ENCODE measurements at regions not wholly inside any gene's neighbourhood (a gene's known extent, or its start where the extent isn't known, plus 50 kb on each side); places are given as distances from the start of the nearest gene placed in this dataset.

- H3K27ac ChIP-seq: no peak overlapping the region
- DNase-seq: no peak
- CTCF ChIA-PET: no interaction called here
- H3K4me3 ChIP-seq: no peak overlapping the region
- TF ChIP-seq CTCF (conservative IDR thresholded peaks at IDR 0.05) (no peak), EZH2 (IDR thresholded peaks at IDR 0.05; ENCODE audit: low read depth) (no peak)
- no peaks in the 10 kb centered on the region for H3K9me2 ChIP-seq (ENCODE audit: insufficient read depth)
- H3K4me1 ChIP-seq (replicated peaks; ENCODE audit: insufficient read depth): no peaks in the 10 kb centered on the region
- H3K9me3 ChIP-seq (ENCODE audit: insufficient read depth, low read depth): 0 out of 2 replicates have a peak, but pooled peaks cover 3% of the 10 kb centered on the region
- POLR2A ChIA-PET (ENCODE audit: unreplicated experiment): no interaction called here
- no peaks in the 10 kb centered on the region for H3K27me3 ChIP-seq (ENCODE audit: insufficient read depth, low read depth)
- H4K20me1 ChIP-seq (ENCODE audit: insufficient read depth): no peaks in the 10 kb centered on the region
- no peak overlapping the region for H2AFZ ChIP-seq
- H3F3A ChIP-seq (ENCODE audit: insufficient read depth, low read depth): no peaks in the 10 kb centered on the region
- H3K36me3 ChIP-seq (ENCODE audit: low read depth): no peaks in the 10 kb centered on the region
- no peaks in the 10 kb centered on the region for H3K79me2 ChIP-seq (ENCODE audit: low read depth)
- no peak overlapping the region for H3K4me2 ChIP-seq
- intact Hi-C loops (cut with micrococcal nuclease; ENCODE audit: unreplicated experiment): no loop called here
- BruUV-seq (replicated peaks): no TSS peak
These were observed 191.4 kb upstream of the VRK2 start for GRCh38 chr2:57855212-57855611.

GRCh38 chr2:57859755-57860154 is 186.9 kb upstream of the VRK2 start:
- Histone ChIP-seq H3K4me1 (replicated peaks; ENCODE audit: insufficient read depth) (peaks cover 17% of the 10 kb centered on the region), H3K27me3 (ENCODE audit: insufficient read depth, low read depth) (no peaks in the 10 kb centered on the region), H3K79me2 (ENCODE audit: low read depth) (no peaks in the 10 kb centered on the region), H3K36me3 (ENCODE audit: low read depth) (no peaks in the 10 kb centered on the region), H3K4me2 (no peak overlapping the region), H3K27ac (no peak overlapping the region), H3F3A (ENCODE audit: insufficient read depth, low read depth) (no peaks in the 10 kb centered on the region), H3K4me3 (no peak overlapping the region), H3K9me3 (ENCODE audit: insufficient read depth, low read depth) (0 out of 2 replicates have a peak, but pooled peaks cover 3% of the 10 kb centered on the region), H4K20me1 (ENCODE audit: insufficient read depth) (no peaks in the 10 kb centered on the region), H3K9me2 (ENCODE audit: insufficient read depth) (no peaks in the 10 kb centered on the region), H2AFZ (no peak overlapping the region)
- peak in 1 of 2 experiments; percentile 9 for DNase-seq
- CTCF ChIA-PET: no interaction called here
- intact Hi-C loops (cut with micrococcal nuclease; ENCODE audit: unreplicated experiment): no loop called here
- POLR2A ChIA-PET (ENCODE audit: unreplicated experiment): no interaction called here
- no peak for TF ChIP-seq EZH2 (IDR thresholded peaks at IDR 0.05; ENCODE audit: low read depth)
- no peak for TF ChIP-seq CTCF (conservative IDR thresholded peaks at IDR 0.05)
- no TSS peak for BruUV-seq (replicated peaks)

DNA sequence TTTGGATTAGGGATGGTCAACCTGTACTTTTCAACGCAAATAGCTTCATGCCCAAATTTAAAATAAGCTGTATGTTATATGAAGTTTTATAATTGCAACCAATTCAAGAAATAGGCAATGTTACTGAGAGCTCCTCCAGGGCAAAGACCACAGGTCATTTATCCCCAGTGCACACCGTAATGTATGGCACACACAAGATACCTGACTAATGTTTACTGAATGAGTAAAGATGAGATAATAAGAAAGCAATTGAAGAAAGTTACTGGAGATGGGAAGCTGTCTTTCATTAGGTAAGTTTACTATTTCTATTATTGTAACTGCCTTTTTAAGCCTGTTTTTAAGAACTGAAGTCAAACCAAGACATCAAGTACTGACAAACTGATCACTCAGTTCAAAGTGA is 184.5 kb upstream of the VRK2 start:
- Histone ChIP-seq H3K4me3 (no peak overlapping the region), H4K20me1 (ENCODE audit: insufficient read depth) (no peaks in the 10 kb centered on the region), H3F3A (ENCODE audit: insufficient read depth, low read depth) (no peaks in the 10 kb centered on the region), H3K79me2 (ENCODE audit: low read depth) (no peaks in the 10 kb centered on the region), H3K9me3 (ENCODE audit: insufficient read depth, low read depth) (0 out of 2 replicates have a peak, but pooled peaks cover 3% of the 10 kb centered on the region), H3K4me2 (peak overlapping the region; percentile 13; the same call in 1 of the 2 replicates), H3K9me2 (ENCODE audit: insufficient read depth) (no peaks in the 10 kb centered on the region), H2AFZ (0 out of 2 replicates have a peak overlapping the region, but pooled peaks have one; percentile 0), H3K27ac (0 out of 2 replicates have a peak overlapping the region, but pooled peaks have one; percentile 6), H3K36me3 (ENCODE audit: low read depth) (no peaks in the 10 kb centered on the region), H3K27me3 (ENCODE audit: insufficient read depth, low read depth) (no peaks in the 10 kb centered on the region), H3K4me1 (replicated peaks; ENCODE audit: insufficient read depth) (peaks cover 17% of the 10 kb centered on the region)
- ChIA-PET CTCF (interaction anchor here (0.5 kb wide), 1 partner anchor 101 kb away, joined by 3 read pairs; no protein-coding TSS in a partner anchor), POLR2A (ENCODE audit: unreplicated experiment) (interaction anchor here (0.6 kb wide), 1 partner anchor 604 kb away, joined by 5 read pairs; no protein-coding TSS in a partner anchor)
- intact Hi-C loops (cut with micrococcal nuclease; ENCODE audit: unreplicated experiment): no loop called here
- peak in 1 of 2 experiments; percentile 59 for DNase-seq
- TF ChIP-seq CTCF (conservative IDR thresholded peaks at IDR 0.05) (no peak), EZH2 (IDR thresholded peaks at IDR 0.05; ENCODE audit: low read depth) (no peak)
- no TSS peak for BruUV-seq (replicated peaks)

Measured in PC-9 (cell line).